IPS-NIHi7 (cell line): ENCODE measurements at regions not wholly inside any gene's neighbourhood (a gene's known extent, or its start where the extent isn't known, plus 50 kb on each side); places are given as distances from the start of the nearest gene placed in this dataset.

Experiments used
- DNase-seq: peaks from one replicate; pipeline ENCODE4 v3.0.0; 2012; ENCODE audit warnings: mixed read lengths; ENCODE audit errors: extremely low spot score

- DNase-seq = no peak
These were observed 1389.1 kb upstream of the PIK3C3 start for GRCh38 chr18:40565805-40566509.

GRCh38 chr18:40559556-40559955 lies 1395.5 kb upstream of the PIK3C3 start:
- no peak for DNase-seq

GRCh38 chr18:40558706-40559392 lies 1396.2 kb upstream of the PIK3C3 start:
- no peak for DNase-seq

GRCh38 chr18:40555914-40556313 lies 1399.1 kb upstream of the PIK3C3 start:
- DNase-seq = no peak

- DNase-seq = no peak
These were observed 1402.0 kb upstream of the PIK3C3 start for GRCh38 chr18:40553029-40553428.

- DNase-seq = no peak
These were observed 1408.2 kb upstream of the PIK3C3 start for GRCh38 chr18:40546875-40547274.

- no peak for DNase-seq
These were observed 1420.3 kb upstream of the PIK3C3 start for GRCh38 chr18:40534723-40535122.

GRCh38 chr18:40532046-40532445 lies 1423.0 kb upstream of the PIK3C3 start:
- DNase-seq = no peak

GRCh38 chr18:40531051-40531450 lies 1424.0 kb upstream of the PIK3C3 start:
- DNase-seq = no peak

GRCh38 chr18:40529478-40529877 lies 1425.6 kb upstream of the PIK3C3 start:
- no peak for DNase-seq

GRCh38 chr18:40524881-40525280 lies 1430.2 kb upstream of the PIK3C3 start:
- no peak for DNase-seq

- DNase-seq = no peak
These were observed 1431.7 kb upstream of the PIK3C3 start for GRCh38 chr18:40523287-40523686.

- DNase-seq = no peak
These were observed 1454.0 kb upstream of the PIK3C3 start for GRCh38 chr18:40501026-40501425.

GRCh38 chr18:40494603-40495002 lies 1460.4 kb upstream of the PIK3C3 start:
- no peak for DNase-seq

GRCh38 chr18:40493316-40493715 lies 1461.7 kb upstream of the PIK3C3 start:
- DNase-seq = no peak

- no peak for DNase-seq
These were observed 1465.7 kb upstream of the PIK3C3 start for GRCh38 chr18:40489301-40489700.

GRCh38 chr18:40485318-40485717 lies 1469.7 kb upstream of the PIK3C3 start:
- no peak for DNase-seq

- no peak for DNase-seq
These were observed 1481.6 kb upstream of the PIK3C3 start for GRCh38 chr18:40473221-40474029.

- DNase-seq = no peak
These were observed 1484.3 kb upstream of the PIK3C3 start for GRCh38 chr18:40470723-40471122.

- DNase-seq = no peak
These were observed 1485.2 kb upstream of the PIK3C3 start for GRCh38 chr18:40469851-40470250.

- DNase-seq = no peak
These were observed 1485.7 kb upstream of the PIK3C3 start for GRCh38 chr18:40469316-40469715.

- no peak for DNase-seq
These were observed 1491.0 kb upstream of the PIK3C3 start for GRCh38 chr18:40464032-40464431.

- DNase-seq = no peak
These were observed 1501.1 kb upstream of the PIK3C3 start for GRCh38 chr18:40453903-40454302.
